ENCODE measurements at regions not wholly inside any gene's neighbourhood (a gene's known extent, or its start where the extent isn't known, plus 50 kb on each side); places are given as distances from the start of the nearest gene placed in this dataset.

DNA sequence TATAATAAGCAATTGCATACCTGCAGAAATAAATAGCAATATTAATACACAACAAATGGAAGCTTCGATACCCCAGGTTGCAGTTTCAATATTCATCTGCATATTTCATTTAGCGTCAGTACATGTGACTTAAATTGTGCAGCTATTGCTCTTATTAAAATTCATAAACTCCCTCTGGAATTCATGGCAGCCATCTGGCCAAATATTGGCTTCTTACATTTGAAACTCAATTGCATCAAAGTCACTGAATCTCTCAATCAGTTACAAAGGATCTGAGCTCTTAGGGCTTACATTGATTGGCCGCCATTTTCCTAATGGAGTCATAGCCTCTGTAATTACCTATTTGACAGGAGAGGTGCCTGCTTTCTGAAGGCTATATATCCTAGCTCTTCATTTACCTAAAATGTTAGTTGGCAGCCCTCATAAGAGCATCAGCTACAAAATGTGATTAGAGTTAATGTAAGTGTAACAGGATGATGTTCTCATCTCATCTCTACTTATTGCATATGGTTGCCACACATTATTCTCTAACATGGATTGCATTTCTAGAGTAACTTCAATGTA, 453.5 kb downstream of the CAAP1 start:
- H3K4me3 ChIP-seq (ENCODE audit: low read length) = no peak overlapping the region
- Mint-ChIP-seq H3K4me3 (no peak overlapping the region), H3K9me3 (peaks cover 5 to 14% of the 10 kb centered on the region in 2 donors), H3K27ac (no peak overlapping the region), H3K27me3 (ENCODE audit: low read depth in 2 of 2) (no peaks in the 10 kb centered on the region), H3K4me1 (no peaks in the 10 kb centered on the region), H3K36me3 (no peaks in the 10 kb centered on the region)
- ATAC-seq (no peak), DNase-seq (no peak)
- WGBS (ENCODE audit: insufficient coverage) = 91% methylated on average over 3 of the region's 3 CpGs
- no peaks in the 10 kb centered on the region for H3K9me3 ChIP-seq (ENCODE audit: control insufficient read depth, insufficient read depth, low read length)
- TF ChIP-seq, protein P1, sequence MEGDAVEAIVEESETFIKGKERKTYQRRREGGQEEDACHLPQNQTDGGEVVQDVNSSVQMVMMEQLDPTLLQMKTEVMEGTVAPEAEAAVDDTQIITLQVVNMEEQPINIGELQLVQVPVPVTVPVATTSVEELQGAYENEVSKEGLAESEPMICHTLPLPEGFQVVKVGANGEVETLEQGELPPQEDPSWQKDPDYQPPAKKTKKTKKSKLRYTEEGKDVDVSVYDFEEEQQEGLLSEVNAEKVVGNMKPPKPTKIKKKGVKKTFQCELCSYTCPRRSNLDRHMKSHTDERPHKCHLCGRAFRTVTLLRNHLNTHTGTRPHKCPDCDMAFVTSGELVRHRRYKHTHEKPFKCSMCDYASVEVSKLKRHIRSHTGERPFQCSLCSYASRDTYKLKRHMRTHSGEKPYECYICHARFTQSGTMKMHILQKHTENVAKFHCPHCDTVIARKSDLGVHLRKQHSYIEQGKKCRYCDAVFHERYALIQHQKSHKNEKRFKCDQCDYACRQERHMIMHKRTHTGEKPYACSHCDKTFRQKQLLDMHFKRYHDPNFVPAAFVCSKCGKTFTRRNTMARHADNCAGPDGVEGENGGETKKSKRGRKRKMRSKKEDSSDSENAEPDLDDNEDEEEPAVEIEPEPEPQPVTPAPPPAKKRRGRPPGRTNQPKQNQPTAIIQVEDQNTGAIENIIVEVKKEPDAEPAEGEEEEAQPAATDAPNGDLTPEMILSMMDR (IDR thresholded peaks at IDR 0.05) = no peak
- intact Hi-C loops (cut with micrococcal nuclease) = no loop called here
- no peaks in the 10 kb centered on the region for H3K27me3 ChIP-seq (ENCODE audit: control insufficient read depth, insufficient read depth, low read length)
- no peaks in the 10 kb centered on the region for H3K4me1 ChIP-seq (ENCODE audit: control insufficient read depth, insufficient read depth, low read length)
- H3K27ac ChIP-seq (ENCODE audit: low read length) = no peak overlapping the region
- H3K36me3 ChIP-seq (ENCODE audit: control insufficient read depth, insufficient read depth, low read length) = no peaks in the 10 kb centered on the region

DNA sequence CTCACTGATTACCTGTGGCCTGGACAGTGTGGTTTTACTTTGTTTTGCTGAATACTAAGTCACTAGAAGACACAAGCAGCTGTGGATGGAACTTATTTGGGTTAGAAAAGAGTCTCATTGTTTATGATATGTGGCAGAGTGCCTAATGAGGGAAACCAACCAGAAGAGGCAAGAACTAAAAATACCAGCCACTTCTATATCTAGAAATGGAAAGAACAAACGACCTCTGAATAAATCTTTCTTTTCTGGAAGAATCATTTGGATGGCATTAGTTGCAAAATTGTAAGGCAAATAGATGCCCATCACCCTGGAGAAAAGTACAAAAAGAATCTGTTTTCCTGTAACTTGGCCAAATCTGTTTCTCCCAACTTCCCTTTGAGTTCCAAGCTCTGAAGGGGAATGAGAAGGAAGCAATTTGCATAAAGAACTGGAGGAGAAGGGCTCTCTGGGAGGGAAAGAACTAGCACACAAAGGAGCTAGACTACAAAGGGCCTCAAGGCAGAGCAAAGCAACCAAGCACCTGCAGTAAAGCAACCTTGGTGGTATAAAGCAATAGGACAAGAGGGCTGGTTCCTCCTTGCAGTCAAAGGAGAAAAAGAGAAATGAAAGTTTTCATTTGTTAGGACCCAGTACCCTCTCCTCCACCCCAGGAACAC, 455.4 kb downstream of the CAAP1 start:
- Mint-ChIP-seq H3K4me1 (no peaks in the 10 kb centered on the region), H3K36me3 (no peaks in the 10 kb centered on the region), H3K9me3 (peaks cover 10 to 14% of the 10 kb centered on the region in 2 donors), H3K27ac (no peak overlapping the region), H3K4me3 (no peak overlapping the region), H3K27me3 (ENCODE audit: low read depth in 2 of 2) (no peaks in the 10 kb centered on the region)
- no peak for ATAC-seq
- H3K9me3 ChIP-seq (ENCODE audit: control insufficient read depth, insufficient read depth, low read length) = no peaks in the 10 kb centered on the region
- H3K27me3 ChIP-seq (ENCODE audit: control insufficient read depth, insufficient read depth, low read length) = no peaks in the 10 kb centered on the region
- no peaks in the 10 kb centered on the region for H3K4me1 ChIP-seq (ENCODE audit: control insufficient read depth, insufficient read depth, low read length)
- TF ChIP-seq, protein P1 (IDR thresholded peaks at IDR 0.05) = no peak
- WGBS (ENCODE audit: insufficient coverage) = 0% methylated on average over 1 of the region's 1 CpG
- intact Hi-C loops (cut with micrococcal nuclease) = no loop called here
- H3K27ac ChIP-seq (ENCODE audit: low read length) = no peak overlapping the region
- no peaks in the 10 kb centered on the region for H3K36me3 ChIP-seq (ENCODE audit: control insufficient read depth, insufficient read depth, low read length)
- H3K4me3 ChIP-seq (ENCODE audit: low read length) = no peak overlapping the region
- no peak for DNase-seq

GRCh38 chr9:26426551-26427131, 466.0 kb downstream of the CAAP1 start:
- Histone ChIP-seq H3K9me3 (ENCODE audit: control insufficient read depth, insufficient read depth, low read length) (peaks cover 12% of the 10 kb centered on the region), H3K36me3 (ENCODE audit: control insufficient read depth, insufficient read depth, low read length) (no peaks in the 10 kb centered on the region), H3K27ac (ENCODE audit: low read length) (no peak overlapping the region), H3K4me1 (ENCODE audit: control insufficient read depth, insufficient read depth, low read length) (no peaks in the 10 kb centered on the region), H3K4me3 (ENCODE audit: low read length) (no peak overlapping the region), H3K27me3 (ENCODE audit: control insufficient read depth, insufficient read depth, low read length) (no peaks in the 10 kb centered on the region)
- intact Hi-C loops (cut with micrococcal nuclease) = no loop called here
- H3K4me3 Mint-ChIP-seq = no peak overlapping the region
- TF ChIP-seq, protein P1 (IDR thresholded peaks at IDR 0.05) = no peak
- H3K9me3 Mint-ChIP-seq = peaks cover 8 to 14% of the 10 kb centered on the region in 2 donors
- 90% methylated on average over 14 of the region's 16 CpGs for WGBS (ENCODE audit: insufficient coverage)
- no peaks in the 10 kb centered on the region for H3K27me3 Mint-ChIP-seq (ENCODE audit: low read depth in 2 of 2)
- no peak overlapping the region for H3K27ac Mint-ChIP-seq
- ATAC-seq (no peak), DNase-seq (no peak)
- H3K36me3 Mint-ChIP-seq = no peaks in the 10 kb centered on the region
- no peaks in the 10 kb centered on the region for H3K4me1 Mint-ChIP-seq

Data from natural killer cell (primary cell).